ENCODE measurements at regions not wholly inside any gene's neighbourhood (a gene's known extent, or its start where the extent isn't known, plus 50 kb on each side); places are given as distances from the start of the nearest gene placed in this dataset.
"Not testable (repeated sequence)": the region's sequence is repeated elsewhere in the genome, so short reads cannot be mapped to it uniquely, and the experiment has no call there.

DNA sequence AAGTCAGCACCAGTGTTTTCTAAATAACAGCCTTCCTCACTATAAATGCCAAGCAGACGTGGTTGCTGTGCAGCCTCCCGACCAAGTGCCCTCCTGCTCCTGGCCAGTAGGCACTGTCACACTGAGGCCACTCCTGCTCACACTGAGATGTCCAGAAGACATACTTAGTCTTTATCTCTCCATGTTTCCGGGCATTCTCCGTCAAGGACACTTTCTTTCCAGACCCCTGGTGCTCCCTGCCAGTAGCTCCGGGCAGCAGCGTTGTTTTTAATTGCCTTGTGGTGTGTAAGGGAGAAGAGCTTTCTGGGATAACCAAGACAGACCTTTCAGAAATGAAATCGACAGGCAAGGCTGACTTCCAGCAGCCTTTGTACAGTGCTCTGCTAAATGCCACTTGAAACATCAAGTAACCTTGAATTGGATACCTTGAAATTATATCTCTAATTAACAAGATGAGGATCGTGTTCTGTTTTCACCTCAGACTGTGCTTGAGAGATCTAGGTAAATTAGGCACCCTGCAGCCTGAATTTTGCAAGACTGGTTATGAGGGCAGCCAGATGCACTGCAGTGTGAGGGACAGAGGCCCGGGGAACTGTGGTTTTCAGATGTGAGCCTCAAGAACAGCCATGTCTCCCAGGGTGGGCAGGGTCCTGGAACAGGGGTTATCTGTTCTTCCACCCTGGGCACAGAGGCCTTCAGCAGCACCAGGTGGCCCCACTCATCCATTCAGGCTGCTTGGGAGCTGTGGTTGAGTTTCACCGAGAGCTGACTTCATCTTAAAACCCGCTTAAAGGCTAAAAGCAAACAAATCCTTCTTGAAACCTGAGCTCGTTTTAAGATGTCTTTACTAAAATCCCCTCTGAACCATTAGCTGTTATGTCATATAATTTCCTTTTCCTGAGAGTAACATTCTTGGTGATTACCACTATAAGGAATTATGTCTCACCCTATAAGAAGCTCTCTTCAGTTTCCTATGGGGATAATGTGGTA is 105.5 kb upstream of the IL12A start:
- Mint-ChIP-seq H3K4me1 (no peaks in the 10 kb centered on the region), H3K27me3 (peaks cover 27% of the 10 kb centered on the region), H3K4me3 (no peak overlapping the region), H3K9me3 (no peaks in the 10 kb centered on the region), H3K36me3 (ENCODE audit: insufficient read depth) (no peaks in the 10 kb centered on the region), H3K27ac (ENCODE audit: low read depth) (no peak overlapping the region)
- ATAC-seq (replicated peaks; ENCODE audit: extremely low read depth, poor library complexity, severe bottlenecking) (no peak), DNase-seq (ENCODE audit: low spot score in 2 of 2) (no peak)

DNA sequence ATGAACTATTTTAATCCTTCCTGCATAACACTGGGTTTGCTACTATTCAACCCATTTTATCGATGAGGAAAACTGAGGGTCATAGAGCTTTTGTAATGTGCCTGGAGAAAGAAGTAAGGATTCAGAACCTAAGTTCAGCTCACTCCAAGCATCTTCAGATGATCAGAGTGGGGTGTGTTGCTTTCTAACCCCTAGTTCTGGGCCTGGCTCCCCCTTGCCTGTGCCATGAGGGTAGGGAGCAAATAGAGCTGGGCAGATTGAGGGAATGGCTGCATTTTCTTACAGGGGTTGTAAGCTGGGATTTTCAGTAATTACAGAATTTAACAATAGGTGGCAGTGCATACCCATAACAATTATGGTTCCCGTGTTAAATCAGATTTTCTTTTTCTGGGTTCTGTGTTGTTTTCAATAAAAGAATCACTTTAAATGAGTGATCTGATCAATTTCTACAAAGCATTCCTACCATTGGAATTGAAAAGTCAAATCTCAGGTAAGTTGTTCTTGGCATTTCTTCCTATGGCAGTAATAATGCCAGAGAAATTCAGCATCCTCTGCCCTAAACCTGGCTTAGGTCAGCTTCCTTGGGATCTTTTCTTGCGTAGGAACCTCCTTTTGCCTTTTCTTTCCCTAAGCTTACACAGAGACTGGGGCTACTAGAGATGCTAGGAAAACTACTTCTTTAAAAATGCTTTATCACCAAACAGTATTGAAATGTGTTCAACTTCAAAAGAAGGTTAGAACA is 103.8 kb upstream of the IL12A start:
- no peaks in the 10 kb centered on the region for H3K4me1 Mint-ChIP-seq
- DNase-seq (ENCODE audit: low spot score in 2 of 2) (no peak), ATAC-seq (replicated peaks; ENCODE audit: extremely low read depth, poor library complexity, severe bottlenecking) (no peak)
- H3K9me3 Mint-ChIP-seq: no peaks in the 10 kb centered on the region
- H3K36me3 Mint-ChIP-seq (ENCODE audit: insufficient read depth): no peaks in the 10 kb centered on the region
- no peak overlapping the region for H3K27ac Mint-ChIP-seq (ENCODE audit: low read depth)
- peaks cover 36% of the 10 kb centered on the region for H3K27me3 Mint-ChIP-seq
- H3K4me3 Mint-ChIP-seq: no peak overlapping the region

- ATAC-seq (replicated peaks; ENCODE audit: extremely low read depth, poor library complexity, severe bottlenecking): no peak
- Mint-ChIP-seq H3K9me3 (no peaks in the 10 kb centered on the region), H3K4me1 (no peaks in the 10 kb centered on the region), H3K27ac (ENCODE audit: low read depth) (no peak overlapping the region), H3K27me3 (peaks cover 27% of the 10 kb centered on the region), H3K4me3 (no peak overlapping the region), H3K36me3 (ENCODE audit: insufficient read depth) (no peaks in the 10 kb centered on the region)
- no peak for DNase-seq (ENCODE audit: low spot score in 2 of 2)
Measured at GRCh38 chr3:159886050-159886449, 102.6 kb upstream of the IL12A start.

DNA sequence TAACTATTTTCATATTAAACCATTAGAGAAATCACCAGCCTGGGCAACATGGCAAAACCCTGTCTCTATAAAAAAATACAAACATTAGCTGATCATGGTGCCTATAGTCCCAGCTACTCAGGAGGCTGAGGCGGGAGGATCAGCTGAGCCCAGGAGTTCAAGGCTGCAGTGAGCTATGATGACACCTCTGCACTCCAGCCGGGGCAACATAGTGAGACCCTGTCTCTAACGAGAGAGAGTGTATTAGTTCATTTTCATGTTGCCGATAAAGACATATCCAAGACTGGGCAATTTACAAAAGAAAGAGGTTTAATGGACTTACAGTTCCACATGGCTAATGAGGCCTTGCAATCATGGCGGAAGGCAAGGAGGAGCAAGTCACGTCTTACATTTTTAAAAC is 102.1 kb upstream of the IL12A start:
- H3K4me1 Mint-ChIP-seq; DNase-seq (ENCODE audit: low spot score in 2 of 2); H3K27ac Mint-ChIP-seq (ENCODE audit: low read depth); ATAC-seq (replicated peaks; ENCODE audit: extremely low read depth, poor library complexity, severe bottlenecking); H3K4me3 Mint-ChIP-seq; H3K36me3 Mint-ChIP-seq (ENCODE audit: insufficient read depth); H3K9me3 Mint-ChIP-seq: not testable (repeated sequence)
- H3K27me3 Mint-ChIP-seq: peaks cover 27% of the 10 kb centered on the region

DNA sequence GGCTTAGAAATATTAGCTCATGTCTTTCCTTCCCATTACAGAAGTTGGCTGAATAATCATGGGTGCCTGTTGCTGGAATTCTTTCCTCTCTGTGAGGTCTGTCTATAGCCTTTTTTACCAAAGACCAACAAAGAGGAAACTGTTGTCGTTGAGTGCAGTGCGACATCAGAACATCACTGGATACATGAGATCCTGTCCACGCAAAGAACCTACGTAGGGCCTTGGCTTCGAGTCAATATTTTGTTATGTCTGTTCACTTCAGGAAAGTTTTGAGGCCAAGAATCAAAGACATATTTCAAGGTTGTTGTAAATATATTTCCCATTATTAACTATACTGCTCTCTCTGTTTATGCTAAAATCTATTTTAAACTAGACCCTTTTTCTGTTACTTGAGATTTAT is 101.5 kb upstream of the IL12A start:
- Mint-ChIP-seq H3K27me3 (peaks cover 32% of the 10 kb centered on the region), H3K36me3 (ENCODE audit: insufficient read depth) (no peaks in the 10 kb centered on the region), H3K9me3 (no peaks in the 10 kb centered on the region), H3K4me3 (no peak overlapping the region), H3K4me1 (no peaks in the 10 kb centered on the region), H3K27ac (ENCODE audit: low read depth) (no peak overlapping the region)
- DNase-seq (ENCODE audit: low spot score in 2 of 2): no peak
- ATAC-seq (replicated peaks; ENCODE audit: extremely low read depth, poor library complexity, severe bottlenecking): no peak

GRCh38 chr3:159887911-159888310 is 100.7 kb upstream of the IL12A start:
- Mint-ChIP-seq H3K4me1 (no peaks in the 10 kb centered on the region), H3K36me3 (ENCODE audit: insufficient read depth) (no peaks in the 10 kb centered on the region), H3K27ac (ENCODE audit: low read depth) (no peak overlapping the region), H3K4me3 (no peak overlapping the region), H3K27me3 (peaks cover 31% of the 10 kb centered on the region), H3K9me3 (no peaks in the 10 kb centered on the region)
- DNase-seq (ENCODE audit: low spot score in 2 of 2) (no peak), ATAC-seq (replicated peaks; ENCODE audit: extremely low read depth, poor library complexity, severe bottlenecking) (no peak)

DNA sequence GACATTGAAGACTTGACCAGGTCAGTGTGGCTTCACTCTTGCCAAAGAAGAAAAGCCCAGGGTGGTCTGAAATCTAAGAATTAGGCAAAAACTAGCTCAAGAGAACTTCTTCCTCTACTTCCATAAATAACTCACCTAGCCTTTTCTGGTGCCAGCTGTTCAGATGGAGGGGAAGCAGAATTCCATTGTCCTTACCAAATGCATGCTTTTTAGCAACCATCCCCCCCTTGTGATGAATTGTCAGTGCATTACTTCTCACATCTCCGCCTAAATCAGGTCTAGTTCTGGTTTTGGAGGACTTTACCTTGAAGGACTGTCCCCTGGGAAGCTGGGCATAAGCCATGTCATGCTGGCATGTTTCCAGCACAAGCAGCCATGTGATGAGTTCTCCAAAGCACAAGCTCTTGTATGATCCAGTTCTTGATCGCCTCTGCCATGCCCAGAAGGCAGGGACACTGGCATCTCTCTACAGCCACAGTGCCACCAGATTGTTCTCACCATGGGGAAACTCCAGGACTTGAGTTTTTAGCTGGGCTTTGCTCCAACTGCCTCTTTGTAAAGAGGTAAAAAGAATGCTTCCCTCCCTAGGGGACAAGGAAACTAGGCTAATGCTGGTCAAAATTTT is 96.4 kb upstream of the IL12A start:
- H3K4me3 Mint-ChIP-seq: no peak overlapping the region
- H3K36me3 Mint-ChIP-seq (ENCODE audit: insufficient read depth): no peaks in the 10 kb centered on the region
- ATAC-seq (replicated peaks; ENCODE audit: extremely low read depth, poor library complexity, severe bottlenecking): no peak
- DNase-seq (ENCODE audit: low spot score in 2 of 2): no peak
- no peaks in the 10 kb centered on the region for H3K9me3 Mint-ChIP-seq
- no peaks in the 10 kb centered on the region for H3K4me1 Mint-ChIP-seq
- no peak overlapping the region for H3K27ac Mint-ChIP-seq (ENCODE audit: low read depth)
- H3K27me3 Mint-ChIP-seq: peaks cover 55% of the 10 kb centered on the region

- H3K9me3 Mint-ChIP-seq: no peaks in the 10 kb centered on the region
- no peaks in the 10 kb centered on the region for H3K4me1 Mint-ChIP-seq
- no peak overlapping the region for H3K27ac Mint-ChIP-seq (ENCODE audit: low read depth)
- no peak for DNase-seq (ENCODE audit: low spot score in 2 of 2)
- H3K27me3 Mint-ChIP-seq: peaks cover 55% of the 10 kb centered on the region
- ATAC-seq (replicated peaks; ENCODE audit: extremely low read depth, poor library complexity, severe bottlenecking): no peak
- H3K4me3 Mint-ChIP-seq: no peak overlapping the region
- no peaks in the 10 kb centered on the region for H3K36me3 Mint-ChIP-seq (ENCODE audit: insufficient read depth)
Measured at GRCh38 chr3:159892801-159893200, 95.8 kb upstream of the IL12A start.

GRCh38 chr3:159894386-159894785 is 94.2 kb upstream of the IL12A start:
- ATAC-seq (replicated peaks; ENCODE audit: extremely low read depth, poor library complexity, severe bottlenecking): no peak
- Mint-ChIP-seq H3K4me1 (no peaks in the 10 kb centered on the region), H3K36me3 (ENCODE audit: insufficient read depth) (no peaks in the 10 kb centered on the region), H3K9me3 (no peaks in the 10 kb centered on the region), H3K4me3 (no peak overlapping the region), H3K27me3 (peaks cover 46% of the 10 kb centered on the region), H3K27ac (ENCODE audit: low read depth) (no peak overlapping the region)
- DNase-seq (ENCODE audit: low spot score in 2 of 2): no peak

DNA sequence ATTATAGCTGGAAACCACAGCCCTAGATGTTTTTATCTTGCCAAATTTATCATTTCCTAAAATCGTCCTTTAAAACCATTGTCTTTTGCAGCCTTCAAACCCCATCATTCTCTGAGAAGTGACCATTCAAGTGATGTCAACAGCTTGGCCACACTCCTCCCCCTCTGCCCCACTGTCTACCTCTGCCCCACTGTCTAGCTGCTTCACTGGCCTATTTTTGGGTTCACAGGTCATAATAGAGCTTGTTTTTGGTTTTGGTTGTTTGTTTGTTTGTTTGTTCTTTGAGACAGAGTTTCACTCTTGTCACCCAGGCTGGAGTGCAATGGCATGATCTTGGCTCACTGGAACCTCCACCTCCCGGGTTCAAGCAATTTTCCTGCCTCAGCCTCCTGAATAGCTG is 93.2 kb upstream of the IL12A start:
- H3K27me3 Mint-ChIP-seq: peaks cover 50% of the 10 kb centered on the region

DNA sequence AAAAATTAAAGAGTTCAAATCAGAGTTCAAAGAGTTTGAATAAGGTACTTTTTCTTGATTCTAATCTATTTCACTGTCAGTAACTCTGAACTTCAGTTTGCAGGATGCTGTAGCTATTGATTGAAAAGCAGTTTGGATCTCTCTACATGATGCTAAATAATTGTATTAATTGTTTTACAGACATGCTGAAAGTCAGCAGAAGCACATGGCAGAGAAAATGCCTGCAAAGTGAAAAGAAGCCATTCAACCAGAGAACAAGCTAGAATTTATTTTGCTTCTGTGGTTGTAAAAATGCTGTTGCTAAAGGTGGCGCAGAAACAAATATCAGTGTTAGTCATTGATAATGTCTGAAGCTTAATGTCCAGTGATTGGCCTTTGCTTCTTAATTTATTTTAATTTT is 92.1 kb upstream of the IL12A start:
- Mint-ChIP-seq H3K9me3 (no peaks in the 10 kb centered on the region), H3K36me3 (ENCODE audit: insufficient read depth) (no peaks in the 10 kb centered on the region), H3K27ac (ENCODE audit: low read depth) (no peak overlapping the region), H3K4me1 (no peaks in the 10 kb centered on the region), H3K4me3 (no peak overlapping the region), H3K27me3 (peaks cover 59% of the 10 kb centered on the region)
- DNase-seq (ENCODE audit: low spot score in 2 of 2): no peak
- no peak for ATAC-seq (replicated peaks; ENCODE audit: extremely low read depth, poor library complexity, severe bottlenecking)

More for the DNA sequence above, 93.2 kb upstream of the IL12A start:
- no peak for DNase-seq (ENCODE audit: low spot score in 2 of 2)
- Mint-ChIP-seq H3K4me1 (no peaks in the 10 kb centered on the region), H3K4me3 (no peak overlapping the region), H3K27ac (ENCODE audit: low read depth) (no peak overlapping the region), H3K36me3 (ENCODE audit: insufficient read depth) (no peaks in the 10 kb centered on the region), H3K9me3 (no peaks in the 10 kb centered on the region)
- ATAC-seq (replicated peaks; ENCODE audit: extremely low read depth, poor library complexity, severe bottlenecking): no peak

GRCh38 chr3:159897331-159898075 is 91.1 kb upstream of the IL12A start:
- no peak for ATAC-seq (replicated peaks; ENCODE audit: extremely low read depth, poor library complexity, severe bottlenecking)
- DNase-seq (ENCODE audit: low spot score in 2 of 2): no peak
- Mint-ChIP-seq H3K36me3 (ENCODE audit: insufficient read depth) (no peaks in the 10 kb centered on the region), H3K27ac (ENCODE audit: low read depth) (no peak overlapping the region), H3K27me3 (peaks cover 53% of the 10 kb centered on the region), H3K4me1 (no peaks in the 10 kb centered on the region), H3K9me3 (no peaks in the 10 kb centered on the region), H3K4me3 (no peak overlapping the region)

Data from central memory CD8-positive, alpha-beta T cell (primary cell).